Lung (tissue), 11 donors: ENCODE measurements at regions not wholly inside any gene's neighbourhood (a gene's known extent, or its start where the extent isn't known, plus 50 kb on each side); places are given as distances from the start of the nearest gene placed in this dataset.

Experiments used
- ATAC-seq: fragments of 200-7000 bp; cut with Tn5 transposase; one replicate; pipeline ENCODE4 v1.9.1; 2020; ENCODE audit warnings: moderate number of reproducible peaks; ENCODE audit not compliant: insufficient read depth, low FRiP score
- DNase-seq, 3 donors: peaks; one replicate each; pipeline ENCODE4 v3.0.0-alpha.2; 2013 to 2017
- H3K27ac ChIP-seq, 2 donors: one replicate each; pipeline ENCODE4 v1.5.1; 2013; ENCODE audit warnings: mild to moderate bottlenecking in 2 of 2, moderate library complexity in 2 of 2, control low read depth in 1 of 2, inconsistent platforms in 1 of 2, low read depth in 1 of 2, low read length in 1 of 2
- H3K27me3 ChIP-seq, 3 donors: one replicate each; pipeline ENCODE4 v1.5.1; 2013; ENCODE audit warnings: low read length in 2 of 3; ENCODE audit not compliant: control insufficient read depth in 3 of 3, insufficient read depth in 3 of 3
- H3K36me3 ChIP-seq, 4 donors: one replicate each; pipeline ENCODE4 v1.5.1; 2013; ENCODE audit warnings: low read length in 4 of 4, mild to moderate bottlenecking in 1 of 4, moderate library complexity in 1 of 4; ENCODE audit not compliant: control insufficient read depth in 4 of 4, insufficient read depth in 4 of 4
- H3K4me1 ChIP-seq, 5 donors: one replicate each; pipeline ENCODE4 v1.5.1; 2013; ENCODE audit warnings: low read length in 5 of 5, mild to moderate bottlenecking in 2 of 5, moderate library complexity in 1 of 5; ENCODE audit not compliant: control insufficient read depth in 5 of 5, insufficient read depth in 5 of 5
- H3K4me3 ChIP-seq: one replicate; pipeline ENCODE4 v1.5.1; 2013; ENCODE audit warnings: mild to moderate bottlenecking, control low read depth, moderate library complexity
- H3K9ac ChIP-seq, 2 donors: one replicate each; pipeline ENCODE4 v1.5.1; 2013; ENCODE audit warnings: low read length in 2 of 2, control low read depth in 1 of 2; ENCODE audit not compliant: insufficient read depth in 1 of 2
- H3K9me3 ChIP-seq, 4 donors: one replicate each; pipeline ENCODE4 v1.5.1; 2013; ENCODE audit warnings: low read length in 3 of 4, mild to moderate bottlenecking in 1 of 4, moderate library complexity in 1 of 4; ENCODE audit not compliant: control insufficient read depth in 4 of 4, insufficient read depth in 3 of 4
- WGBS, 2 donors: extraction: QIAGEN DNeasy Blood & Tissue Kit; methylation state at CpG; one replicate each; pipeline ENCODE4 v1.1.7; 2013; 5-methylcytosine and 5-hydroxymethylcytosine counted together
- TF ChIP-seq, protein P1 (sequence below): IDR thresholded peaks from 2 replicates; pipeline ENCODE4 v1.5.1; 2012; ENCODE audit warnings: mild to moderate bottlenecking; ENCODE audit errors: control extremely low read depth, extremely low read depth
- donor health status: control.
- donor health status: control.
- donor health status: Bipolar disorder and iron deficiency.
- donor health status: healthy.
- donor health status: DM: yes; HTN: yes; CAD: no.

DNA sequence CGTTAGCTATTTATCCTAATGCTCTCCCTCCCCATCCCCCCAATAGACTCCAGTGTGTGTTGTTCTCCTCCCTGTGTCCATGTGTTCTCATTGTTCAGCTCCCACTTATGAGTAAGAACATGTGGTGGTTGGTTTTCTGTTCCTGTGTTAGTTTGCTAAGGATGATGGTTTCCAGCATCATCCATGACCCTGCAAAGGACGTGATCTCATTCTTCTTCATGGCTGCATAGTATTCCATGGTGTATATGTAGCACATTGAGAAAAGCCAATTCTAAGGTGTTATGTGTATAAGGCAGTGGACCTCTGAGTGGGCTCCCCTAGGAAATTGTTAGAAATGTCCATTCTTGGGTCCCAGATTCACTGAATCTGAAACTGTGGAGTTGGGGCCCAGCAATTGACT lies 103.1 kb upstream of the MYO10 start:
- TF ChIP-seq, protein P1, sequence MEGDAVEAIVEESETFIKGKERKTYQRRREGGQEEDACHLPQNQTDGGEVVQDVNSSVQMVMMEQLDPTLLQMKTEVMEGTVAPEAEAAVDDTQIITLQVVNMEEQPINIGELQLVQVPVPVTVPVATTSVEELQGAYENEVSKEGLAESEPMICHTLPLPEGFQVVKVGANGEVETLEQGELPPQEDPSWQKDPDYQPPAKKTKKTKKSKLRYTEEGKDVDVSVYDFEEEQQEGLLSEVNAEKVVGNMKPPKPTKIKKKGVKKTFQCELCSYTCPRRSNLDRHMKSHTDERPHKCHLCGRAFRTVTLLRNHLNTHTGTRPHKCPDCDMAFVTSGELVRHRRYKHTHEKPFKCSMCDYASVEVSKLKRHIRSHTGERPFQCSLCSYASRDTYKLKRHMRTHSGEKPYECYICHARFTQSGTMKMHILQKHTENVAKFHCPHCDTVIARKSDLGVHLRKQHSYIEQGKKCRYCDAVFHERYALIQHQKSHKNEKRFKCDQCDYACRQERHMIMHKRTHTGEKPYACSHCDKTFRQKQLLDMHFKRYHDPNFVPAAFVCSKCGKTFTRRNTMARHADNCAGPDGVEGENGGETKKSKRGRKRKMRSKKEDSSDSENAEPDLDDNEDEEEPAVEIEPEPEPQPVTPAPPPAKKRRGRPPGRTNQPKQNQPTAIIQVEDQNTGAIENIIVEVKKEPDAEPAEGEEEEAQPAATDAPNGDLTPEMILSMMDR, result no peak
- Histone ChIP-seq H3K27ac (no peak overlapping the region), H3K9ac (no peak overlapping the region), H3K36me3 (no peaks in the 10 kb centered on the region), H3K9me3 (no peaks in the 10 kb centered on the region), H3K4me1 (peaks cover 0 to 1% (median 0%) of the 10 kb centered on the region in 5 donors), H3K4me3 (no peak overlapping the region), H3K27me3 (no peaks in the 10 kb centered on the region)
- DNase-seq (no peak), ATAC-seq (no peak)
- 90 to 93% methylated on average over 2 of the region's 2 CpGs for WGBS, 2 donors

DNA sequence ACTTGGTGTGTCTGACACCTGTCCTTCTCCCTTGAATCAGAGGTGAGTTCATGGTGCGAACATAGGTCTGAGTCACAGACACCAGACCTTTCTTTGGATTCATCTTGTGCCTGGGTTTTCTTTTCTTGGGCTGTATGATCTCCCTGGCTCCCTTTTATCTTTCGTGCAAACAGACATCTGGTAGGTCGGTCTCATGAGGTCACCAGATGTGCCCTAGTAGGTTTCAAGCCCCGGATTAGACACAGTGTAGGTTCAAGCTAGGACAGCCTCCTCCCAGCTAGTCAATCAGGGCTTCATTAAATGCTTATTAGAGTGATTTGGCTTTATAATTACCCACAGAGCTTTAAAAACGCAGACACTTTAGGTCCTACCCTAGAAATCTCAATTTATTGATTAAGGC lies 106.0 kb upstream of the MYO10 start:
- H3K4me1 ChIP-seq, result peaks cover 0 to 1% (median 0%) of the 10 kb centered on the region in 5 donors
- H3K27ac ChIP-seq, result no peak overlapping the region
- H3K9ac ChIP-seq, result no peak overlapping the region
- no peaks in the 10 kb centered on the region for H3K9me3 ChIP-seq
- H3K27me3 ChIP-seq, result no peaks in the 10 kb centered on the region
- TF ChIP-seq, protein P1, result no peak
- ATAC-seq, result no peak
- H3K36me3 ChIP-seq, result no peaks in the 10 kb centered on the region
- WGBS, 2 donors, result 91 to 94% methylated on average over 5 of the region's 5 CpGs
- DNase-seq, result no peak
- no peak overlapping the region for H3K4me3 ChIP-seq

DNA sequence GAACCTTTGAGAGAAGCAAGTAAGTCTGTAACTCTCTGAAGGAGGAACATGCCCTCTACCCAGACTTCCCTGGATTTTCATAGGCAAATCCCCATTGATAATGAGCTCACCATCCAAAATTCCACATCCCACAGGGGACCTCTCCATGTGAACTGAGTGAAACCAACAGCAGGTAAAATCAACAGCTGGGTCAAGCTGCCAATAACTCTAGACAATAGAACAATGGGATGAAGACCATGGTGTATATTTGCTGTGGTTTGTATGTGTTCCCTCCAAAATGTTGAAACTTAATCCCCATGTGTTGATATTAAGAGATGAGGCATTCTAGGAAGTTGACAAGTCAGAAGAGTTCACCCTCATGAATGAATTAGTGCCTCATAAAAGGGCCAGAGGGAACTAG lies 110.2 kb upstream of the MYO10 start:
- no peak for ATAC-seq
- Histone ChIP-seq H3K36me3 (no peaks in the 10 kb centered on the region), H3K4me3 (no peak overlapping the region), H3K9ac (no peak overlapping the region), H3K27ac (no peak overlapping the region), H3K9me3 (no peaks in the 10 kb centered on the region), H3K27me3 (no peaks in the 10 kb centered on the region), H3K4me1 (peaks cover 0 to 3% (median 0%) of the 10 kb centered on the region in 5 donors)
- TF ChIP-seq, protein P1, result no peak
- no peak for DNase-seq

DNA sequence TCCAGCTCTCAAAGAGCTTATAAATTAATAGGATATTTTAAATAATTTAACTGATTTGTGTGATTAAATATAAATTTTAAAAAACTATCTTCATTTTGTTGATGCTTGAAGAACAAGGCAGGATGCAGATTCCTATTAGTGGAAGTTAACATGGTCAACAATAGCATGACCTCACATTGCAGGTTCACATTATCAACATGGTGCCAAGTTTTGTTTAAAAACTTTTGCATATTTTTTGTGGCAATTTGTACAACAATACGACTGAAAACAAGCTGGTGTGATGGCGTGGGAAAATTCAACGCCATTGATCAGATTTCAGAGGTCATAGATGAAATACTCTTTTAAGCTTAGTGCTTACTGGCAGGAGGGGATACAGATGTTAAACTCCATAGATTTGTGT lies 114.1 kb upstream of the MYO10 start:
- DNase-seq, result no peak
- H3K4me1 ChIP-seq, result peaks cover 0 to 3% (median 0%) of the 10 kb centered on the region in 5 donors
- WGBS, 2 donors, result 71 to 73% methylated on average over 3 of the region's 3 CpGs
- no peaks in the 10 kb centered on the region for H3K36me3 ChIP-seq
- no peak overlapping the region for H3K27ac ChIP-seq
- no peak for ATAC-seq
- no peaks in the 10 kb centered on the region for H3K9me3 ChIP-seq
- no peak overlapping the region for H3K4me3 ChIP-seq
- H3K27me3 ChIP-seq, result no peaks in the 10 kb centered on the region
- TF ChIP-seq, protein P1, result no peak
- no peak overlapping the region for H3K9ac ChIP-seq
